Ascending aorta (tissue), 2 donors: ENCODE measurements at regions not wholly inside any gene's neighbourhood (a gene's known extent, or its start where the extent isn't known, plus 50 kb on each side); places are given as distances from the start of the nearest gene placed in this dataset.

ENCODE experiments used
- DNase-seq, 2 donors: peaks; one replicate each; pipeline ENCODE4 v3.0.0-alpha.2; 2019; ENCODE audit warnings: low spot score in 2 of 2
- H3K27ac ChIP-seq, 2 donors: fragments of 200-600 bp; sonication (generic); one replicate each; pipeline ENCODE4 v1.5.1; 2016 to 2017; ENCODE audit warnings: mild to moderate bottlenecking in 1 of 2
- H3K27me3 ChIP-seq: fragments of 200-600 bp; sonication (generic); one replicate; pipeline ENCODE4 v1.5.1; 2017
- H3K36me3 ChIP-seq, 2 donors: fragments of 200-600 bp; sonication (generic); one replicate each; pipeline ENCODE4 v1.5.1; 2016
- H3K4me1 ChIP-seq, 2 donors: fragments of 200-600 bp; sonication (generic); one replicate each; pipeline ENCODE4 v1.5.1; 2016 to 2017; ENCODE audit warnings: mild to moderate bottlenecking in 1 of 2
- H3K4me3 ChIP-seq, 2 donors: fragments of 200-600 bp; sonication (generic); one replicate each; pipeline ENCODE4 v1.5.1; 2016 to 2017; ENCODE audit warnings: mild to moderate bottlenecking in 1 of 2
- H3K9me3 ChIP-seq, 2 donors: fragments of 200-600 bp; sonication (generic); one replicate each; pipeline ENCODE4 v1.5.1; 2016
- intact Hi-C: fragments of 100-400 bp; cut with DNase I; formaldehyde crosslinking; loops from one replicate; pipeline ENCODE4 v1.15.1; 2023
- TF ChIP-seq, protein P1 (sequence below), 3 experiments: fragments of 200-600 bp in 2 of 3; fragments of 450-650 bp in 1 of 3; sonication (generic) in 2 of 3; IDR thresholded peaks; one replicate each; pipeline ENCODE4 v1.5.1; 2016 to 2019; ENCODE audit warnings: antibody characterized with exemption in 3 of 3, mild to moderate bottlenecking in 1 of 3, moderate library complexity in 1 of 3

DNA sequence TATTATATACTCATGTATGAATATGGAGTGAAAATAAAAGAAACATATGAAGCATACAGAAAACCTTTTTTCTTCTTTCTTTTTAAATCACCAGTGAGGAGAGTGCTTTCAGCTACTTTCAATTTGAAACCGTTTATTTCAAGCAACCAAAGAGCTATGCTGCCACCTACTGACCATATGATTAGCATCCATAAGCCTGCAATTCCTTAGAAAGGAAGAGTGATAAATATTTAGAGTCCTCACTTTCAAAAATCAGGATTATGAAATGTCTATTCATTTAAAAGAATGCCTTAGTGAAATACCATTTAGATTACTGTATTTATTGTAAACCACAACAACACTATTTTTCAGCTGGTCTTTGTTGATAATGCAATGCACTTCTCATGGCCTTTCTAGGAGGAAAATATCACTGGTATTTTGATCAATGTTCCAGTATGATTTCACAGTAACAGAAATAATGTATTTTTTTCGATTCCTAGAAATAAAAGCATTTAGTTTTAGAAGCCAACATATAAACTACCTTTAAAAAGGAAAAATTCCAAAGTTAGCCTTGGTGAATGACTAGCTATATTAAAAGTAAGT is 667.6 kb downstream of the PCDH18 start:
- Histone ChIP-seq H3K27me3 (no peaks in the 10 kb centered on the region), H3K9me3 (no peaks in the 10 kb centered on the region), H3K4me1 (no peaks in the 10 kb centered on the region), H3K27ac (no peak overlapping the region), H3K4me3 (no peak overlapping the region), H3K36me3 (no peaks in the 10 kb centered on the region)
- intact Hi-C loops = no loop called here
- no peak for DNase-seq
- TF ChIP-seq, protein P1, sequence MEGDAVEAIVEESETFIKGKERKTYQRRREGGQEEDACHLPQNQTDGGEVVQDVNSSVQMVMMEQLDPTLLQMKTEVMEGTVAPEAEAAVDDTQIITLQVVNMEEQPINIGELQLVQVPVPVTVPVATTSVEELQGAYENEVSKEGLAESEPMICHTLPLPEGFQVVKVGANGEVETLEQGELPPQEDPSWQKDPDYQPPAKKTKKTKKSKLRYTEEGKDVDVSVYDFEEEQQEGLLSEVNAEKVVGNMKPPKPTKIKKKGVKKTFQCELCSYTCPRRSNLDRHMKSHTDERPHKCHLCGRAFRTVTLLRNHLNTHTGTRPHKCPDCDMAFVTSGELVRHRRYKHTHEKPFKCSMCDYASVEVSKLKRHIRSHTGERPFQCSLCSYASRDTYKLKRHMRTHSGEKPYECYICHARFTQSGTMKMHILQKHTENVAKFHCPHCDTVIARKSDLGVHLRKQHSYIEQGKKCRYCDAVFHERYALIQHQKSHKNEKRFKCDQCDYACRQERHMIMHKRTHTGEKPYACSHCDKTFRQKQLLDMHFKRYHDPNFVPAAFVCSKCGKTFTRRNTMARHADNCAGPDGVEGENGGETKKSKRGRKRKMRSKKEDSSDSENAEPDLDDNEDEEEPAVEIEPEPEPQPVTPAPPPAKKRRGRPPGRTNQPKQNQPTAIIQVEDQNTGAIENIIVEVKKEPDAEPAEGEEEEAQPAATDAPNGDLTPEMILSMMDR (IDR thresholded peaks at IDR 0.05) = peak in 2 of 3 experiments; percentile 69 to 77

DNA sequence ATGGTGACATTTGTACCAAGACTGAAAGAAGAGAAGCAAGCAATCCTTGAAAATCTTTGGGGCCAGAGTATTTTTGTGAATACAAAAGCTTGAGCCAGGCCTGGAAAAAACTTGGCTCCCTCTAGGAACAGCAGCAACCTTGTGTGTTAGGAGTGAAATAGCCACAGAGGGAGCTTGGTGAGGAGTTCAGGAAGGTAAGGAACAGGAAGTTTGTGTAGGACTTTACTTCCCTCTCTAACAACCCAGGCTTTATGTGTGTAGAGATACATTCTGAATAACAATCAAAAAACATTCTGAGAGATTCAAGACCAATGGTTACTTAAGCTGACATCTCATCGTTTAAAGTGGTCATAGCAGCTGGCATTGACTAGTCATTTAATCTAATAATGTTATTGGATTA is 668.5 kb downstream of the PCDH18 start:
- H3K4me3 ChIP-seq = no peak overlapping the region
- DNase-seq = no peak
- TF ChIP-seq, protein P1 (IDR thresholded peaks at IDR 0.05) = no peak
- H3K9me3 ChIP-seq = no peaks in the 10 kb centered on the region
- no peak overlapping the region for H3K27ac ChIP-seq
- no peaks in the 10 kb centered on the region for H3K27me3 ChIP-seq
- no peaks in the 10 kb centered on the region for H3K36me3 ChIP-seq
- intact Hi-C loops = no loop called here
- H3K4me1 ChIP-seq = no peaks in the 10 kb centered on the region

DNA sequence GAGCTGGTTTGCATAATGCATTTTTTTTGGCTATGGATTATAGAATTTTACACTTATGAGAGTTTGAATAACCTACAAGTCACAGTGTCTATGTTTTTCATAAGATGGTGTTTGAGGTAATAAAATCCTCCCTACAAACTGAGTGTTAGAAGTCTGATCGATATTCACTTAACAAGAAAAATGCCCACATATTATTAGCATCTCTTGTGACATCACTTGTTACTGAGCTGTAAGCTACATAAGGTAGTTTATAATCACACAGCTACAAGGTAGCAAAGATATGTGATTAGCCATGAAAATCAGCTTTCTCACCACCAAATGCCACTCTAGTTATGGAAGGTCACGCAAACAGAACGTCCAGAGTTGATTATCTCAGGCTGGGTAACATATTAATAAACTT is 669.6 kb downstream of the PCDH18 start:
- Histone ChIP-seq H3K27ac (no peak overlapping the region), H3K4me3 (no peak overlapping the region), H3K4me1 (no peaks in the 10 kb centered on the region), H3K36me3 (no peaks in the 10 kb centered on the region), H3K9me3 (no peaks in the 10 kb centered on the region), H3K27me3 (no peaks in the 10 kb centered on the region)
- intact Hi-C loops = no loop called here
- TF ChIP-seq, protein P1 (IDR thresholded peaks at IDR 0.05) = no peak
- DNase-seq = no peak

DNA sequence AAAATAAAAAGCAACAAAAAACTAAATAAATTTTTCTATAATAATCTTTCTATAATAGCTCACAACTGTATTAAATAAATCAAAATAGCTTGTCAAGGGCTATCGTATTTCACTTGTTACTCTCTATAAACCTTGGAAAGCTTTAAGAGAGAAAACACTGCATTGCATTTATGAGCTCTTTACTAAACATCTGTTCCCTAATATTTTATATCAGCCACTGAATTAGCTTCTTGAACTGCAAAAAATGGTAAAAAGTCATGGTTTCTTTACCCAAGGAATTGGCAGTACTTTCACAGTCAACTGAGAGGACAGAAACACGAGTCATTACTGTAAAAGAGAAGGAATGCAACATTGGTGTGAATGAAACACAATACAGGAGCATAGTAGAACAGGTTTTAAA is 671.2 kb downstream of the PCDH18 start:
- intact Hi-C loops = no loop called here
- Histone ChIP-seq H3K4me1 (no peaks in the 10 kb centered on the region), H3K27ac (no peak overlapping the region), H3K4me3 (no peak overlapping the region), H3K9me3 (no peaks in the 10 kb centered on the region), H3K36me3 (no peaks in the 10 kb centered on the region), H3K27me3 (no peaks in the 10 kb centered on the region)
- TF ChIP-seq, protein P1 (IDR thresholded peaks at IDR 0.05) = no peak
- no peak for DNase-seq

DNA sequence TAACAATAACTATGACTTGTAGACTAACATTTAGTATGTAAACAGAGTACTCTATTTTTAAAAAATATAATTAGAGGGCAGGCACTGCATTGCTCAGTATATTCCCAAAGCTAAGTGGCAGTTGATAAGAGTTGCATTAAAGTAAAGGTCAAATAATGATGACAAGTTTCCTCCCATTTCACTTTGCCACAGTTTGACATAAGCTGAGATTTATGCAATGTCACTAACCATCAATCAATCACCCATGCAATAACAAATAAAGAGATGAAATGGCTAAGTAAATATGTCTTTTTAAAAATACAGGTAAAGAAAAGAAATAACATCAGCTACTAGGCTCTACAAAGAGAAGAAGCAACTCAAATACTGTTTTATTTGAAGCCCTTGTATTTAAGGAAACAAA is 673.4 kb downstream of the PCDH18 start:
- H3K9me3 ChIP-seq = no peaks in the 10 kb centered on the region
- intact Hi-C loops = no loop called here
- H3K4me1 ChIP-seq = no peaks in the 10 kb centered on the region
- H3K27me3 ChIP-seq = no peaks in the 10 kb centered on the region
- TF ChIP-seq, protein P1 (IDR thresholded peaks at IDR 0.05) = no peak
- no peaks in the 10 kb centered on the region for H3K36me3 ChIP-seq
- H3K27ac ChIP-seq = no peak overlapping the region
- no peak overlapping the region for H3K4me3 ChIP-seq
- no peak for DNase-seq

DNA sequence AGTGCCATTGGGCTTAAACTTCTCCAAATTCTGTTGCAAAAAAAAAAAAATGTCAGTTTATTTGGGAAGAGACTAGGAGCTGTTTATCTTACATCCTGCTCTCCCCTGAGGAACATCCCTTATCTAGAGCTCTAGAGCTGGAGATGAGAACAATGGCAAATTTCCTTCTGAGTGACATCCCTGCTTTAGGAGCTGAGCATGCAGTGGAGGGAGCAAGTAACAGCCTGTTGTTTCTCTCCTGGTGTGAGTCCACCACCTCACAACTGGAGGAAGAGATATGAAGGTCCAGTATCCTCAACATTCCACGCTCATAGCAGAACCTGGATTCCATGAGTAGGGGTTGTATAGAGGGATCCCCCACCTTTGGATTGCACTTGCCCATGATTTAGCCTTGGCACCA is 676.4 kb downstream of the PCDH18 start:
- Histone ChIP-seq H3K4me3 (no peak overlapping the region), H3K36me3 (no peaks in the 10 kb centered on the region), H3K27ac (no peak overlapping the region), H3K27me3 (no peaks in the 10 kb centered on the region), H3K4me1 (no peaks in the 10 kb centered on the region), H3K9me3 (no peaks in the 10 kb centered on the region)
- intact Hi-C loops = no loop called here
- no peak for DNase-seq
- TF ChIP-seq, protein P1 (IDR thresholded peaks at IDR 0.05) = no peak
